ENCODE measurements at regions not wholly inside any gene's neighbourhood (a gene's known extent, or its start where the extent isn't known, plus 50 kb on each side); places are given as distances from the start of the nearest gene placed in this dataset.

GRCh38 chrX:22399437-22400192 lies 126.9 kb downstream of the CBLL2 start:
- TF ChIP-seq RUNX3 (IDR thresholded peaks at IDR 0.05; ENCODE audit: low read length) (no peak), CTCF (IDR thresholded peaks at IDR 0.05 in 2 of 3, conservative IDR thresholded peaks at IDR 0.05 in 1 of 3; ENCODE audit: control insufficient read depth in 2 of 3, extremely low read depth in 1 of 3, insufficient read depth in 1 of 3, low read depth in 3 of 3, low read length in 3 of 3) (no peak), POU2F2 (IDR thresholded peaks at IDR 0.05; ENCODE audit: borderline replicate concordance, low read depth, low read length) (no peak), NBN (IDR thresholded peaks at IDR 0.05) (no peak), ASH2L (IDR thresholded peaks at IDR 0.05; ENCODE audit: borderline replicate concordance, low read depth) (no peak), PAX8 (IDR thresholded peaks at IDR 0.05) (no peak)
